CD4-positive, alpha-beta T cell treated with Interleukin-2 at 100 ng/mL for 4 hours (primary cell): ENCODE measurements at regions not wholly inside any gene's neighbourhood (a gene's known extent, or its start where the extent isn't known, plus 50 kb on each side); places are given as distances from the start of the nearest gene placed in this dataset.

Source experiments
- DNase-seq: peaks from one replicate; pipeline ENCODE4 v3.0.0-alpha.2; 2020; ENCODE audit warnings: low spot score

DNA sequence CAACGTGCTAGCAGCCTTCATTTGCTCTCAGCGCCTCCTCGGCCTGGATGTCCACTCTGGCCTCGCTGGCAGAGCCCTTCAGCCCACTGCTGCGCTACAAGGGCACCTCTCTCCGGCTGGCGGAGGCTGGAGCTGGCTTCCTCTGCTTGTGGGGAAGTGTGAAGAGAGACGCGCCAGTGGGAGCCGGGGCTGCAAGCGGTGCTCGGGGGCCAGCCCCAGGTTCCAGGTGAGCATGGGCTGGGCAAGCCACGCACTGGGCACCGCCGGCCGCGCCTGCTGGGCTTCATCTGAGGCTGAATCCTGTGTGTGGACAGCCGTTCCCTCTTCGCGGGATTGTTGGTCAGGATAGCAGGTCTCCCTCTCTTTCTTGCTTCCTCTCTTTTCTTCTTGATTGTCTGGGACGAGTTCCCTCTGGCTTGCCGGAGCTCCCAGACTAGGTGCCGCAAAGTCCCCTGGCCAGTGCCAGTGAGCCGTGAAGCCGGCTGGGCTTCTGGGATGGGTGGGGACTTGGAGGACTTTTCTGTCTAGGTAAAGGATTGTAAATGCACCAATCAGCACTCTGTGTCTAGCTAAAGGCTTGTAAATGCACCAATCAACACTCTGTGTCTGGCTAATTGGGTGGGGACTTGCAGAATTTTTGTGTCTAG, 165.0 kb downstream of the HEPH start:
- DNase-seq, result no peak

DNA sequence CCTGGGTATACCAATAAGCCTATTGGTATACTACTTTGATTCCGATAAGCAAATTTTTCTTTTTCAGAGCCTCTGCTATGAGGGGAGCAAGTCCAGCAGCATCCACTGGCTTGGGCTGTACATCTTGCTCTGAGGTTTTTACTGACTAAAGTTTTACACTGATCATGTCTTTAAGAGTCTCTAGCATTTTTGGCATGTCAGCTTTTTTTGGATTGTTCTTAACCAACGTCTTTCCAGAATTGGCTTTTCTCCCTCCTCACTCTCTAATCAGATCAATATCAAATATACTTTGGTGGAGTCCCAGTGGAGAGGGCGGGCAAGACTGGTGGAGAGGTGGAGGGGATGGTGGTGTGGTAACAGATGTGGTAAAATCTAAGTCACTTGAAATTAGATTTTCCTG, 196.8 kb downstream of the HEPH start:
- no peak for DNase-seq

DNA sequence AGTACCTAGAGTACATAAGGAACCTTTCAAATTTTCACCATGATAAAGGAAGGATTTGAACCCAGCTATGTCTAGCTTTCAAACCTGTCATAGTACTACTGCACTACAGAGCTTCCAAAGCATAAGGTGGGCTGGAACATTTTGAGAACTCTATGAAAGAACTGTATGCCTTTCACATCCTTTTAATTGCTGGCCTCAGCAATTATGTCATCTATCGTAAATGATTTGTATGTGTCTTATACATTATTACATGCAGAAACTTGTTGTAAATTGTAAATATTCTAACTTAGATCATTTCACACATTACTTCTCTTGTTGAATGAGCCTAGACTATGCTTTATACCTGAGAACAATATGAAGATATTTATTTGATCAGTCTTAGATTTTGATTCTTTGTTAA, 220.7 kb downstream of the HEPH start:
- no peak for DNase-seq

DNA sequence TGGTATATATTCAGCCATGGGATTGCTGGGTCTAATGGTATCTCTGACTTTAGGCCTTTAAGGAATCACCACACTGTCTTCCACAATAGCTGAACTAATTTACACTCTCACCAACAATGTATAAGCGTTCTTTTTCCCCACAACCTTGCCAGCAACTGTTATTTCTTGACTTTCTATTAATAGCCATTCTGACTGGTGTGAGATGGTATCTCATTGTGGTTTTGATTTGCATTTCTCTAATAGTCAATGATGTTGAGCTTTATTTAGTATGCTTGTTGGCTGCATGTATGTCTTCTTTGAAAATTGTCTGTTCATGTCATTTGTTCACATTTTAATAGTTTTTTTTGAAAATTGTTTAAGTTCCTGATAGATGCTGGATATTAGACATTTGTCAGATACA, 235.2 kb downstream of the HEPH start:
- DNase-seq, result no peak

DNA sequence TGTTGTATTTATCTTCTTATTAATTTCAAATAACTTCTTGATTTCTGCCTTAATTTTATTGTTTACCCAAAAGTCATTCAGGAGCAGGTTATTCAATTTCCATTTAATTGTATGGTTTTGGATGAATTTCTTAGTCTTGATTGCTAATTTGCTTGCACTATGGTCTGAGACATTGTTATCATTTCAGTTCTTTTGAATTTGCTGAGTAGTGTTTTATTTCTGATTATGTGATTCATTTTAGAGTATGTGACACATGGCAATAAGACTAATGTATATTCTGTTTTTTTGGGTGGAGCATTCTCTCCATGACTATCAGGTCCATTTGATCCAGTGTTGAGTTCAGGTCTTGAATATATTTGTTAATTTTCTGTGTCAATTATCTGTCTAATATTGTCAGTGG, 236.7 kb downstream of the EDA2R start:
- DNase-seq, result no peak

DNA sequence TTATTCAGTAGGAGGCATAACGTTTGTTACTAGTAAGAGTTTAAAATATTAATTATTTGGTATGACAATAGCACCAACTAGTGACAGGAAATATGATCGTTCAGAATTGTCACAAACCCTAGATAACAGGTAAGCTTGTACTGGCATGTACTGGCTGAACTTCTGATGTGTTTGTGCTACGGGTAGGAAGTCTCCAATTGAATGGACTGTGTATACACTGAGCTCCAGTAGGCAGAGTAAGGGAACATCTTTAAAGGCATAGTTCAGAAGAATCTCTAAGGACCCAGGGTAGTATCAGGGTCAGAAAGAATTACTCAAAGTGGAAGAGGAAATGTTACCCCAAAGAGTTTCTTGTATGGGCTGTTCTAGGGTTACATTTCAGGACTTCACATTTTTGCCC, 230.4 kb downstream of the EDA2R start:
- peak; percentile 0 for DNase-seq

DNA sequence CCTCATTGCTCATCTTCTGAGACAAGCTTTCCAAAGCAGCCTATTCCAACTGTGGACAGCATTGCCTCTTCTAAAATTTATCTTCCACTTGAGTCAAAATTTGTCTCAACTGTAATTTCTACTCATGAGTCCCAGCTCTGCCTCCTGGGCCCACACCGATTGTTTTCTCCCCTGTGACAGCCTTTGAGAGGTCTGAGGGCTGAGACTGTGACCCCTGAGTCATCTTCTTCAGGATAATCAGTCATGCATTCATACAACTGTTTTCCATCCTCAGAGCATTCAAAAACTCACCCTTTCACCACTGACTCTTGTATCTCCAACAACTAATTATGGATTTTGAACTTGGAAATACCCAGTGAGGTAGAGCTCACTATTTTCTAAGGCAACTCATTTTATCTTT, 228.1 kb downstream of the EDA2R start:
- DNase-seq, result no peak
